Mesenchymal stem cell (in vitro differentiated cells and primary cell): ENCODE measurements at regions not wholly inside any gene's neighbourhood (a gene's known extent, or its start where the extent isn't known, plus 50 kb on each side); places are given as distances from the start of the nearest gene placed in this dataset.
A peak's percentile ranks its signal among the peaks of the same experiment; 100 is the strongest.

Experiments
- DNase-seq: peaks from one replicate; pipeline ENCODE4 v3.0.0-alpha.2; 2013
- H2AFZ ChIP-seq: one replicate; pipeline ENCODE4 v1.6.1; 2013; ENCODE audit warnings: low read depth, mild to moderate bottlenecking, control low read depth, inconsistent platforms, low read length, moderate library complexity
- H2AK5ac ChIP-seq: 2 replicates; pipeline ENCODE4 v1.6.1; 2013; ENCODE audit warnings: low read length, moderate library complexity, mild to moderate bottlenecking, inconsistent platforms; ENCODE audit not compliant: severe bottlenecking
- H2BK120ac ChIP-seq: one replicate; pipeline ENCODE4 v1.6.1; 2013; ENCODE audit warnings: low read depth, mild to moderate bottlenecking, inconsistent platforms, low read length, moderate library complexity
- H2BK12ac ChIP-seq, 2 experiments: one replicate each; pipeline ENCODE4 v1.6.1; 2013; ENCODE audit warnings: inconsistent platforms in 2 of 2, low read length in 2 of 2, mild to moderate bottlenecking in 2 of 2, moderate library complexity in 2 of 2, control low read depth in 1 of 2
- H2BK15ac ChIP-seq: one replicate; pipeline ENCODE4 v1.6.1; 2013; ENCODE audit warnings: mild to moderate bottlenecking, low read depth, inconsistent platforms; ENCODE audit not compliant: poor library complexity, severe bottlenecking
- H2BK5ac ChIP-seq: 2 replicates; pipeline ENCODE4 v1.6.1; 2013; ENCODE audit warnings: low read depth, mild to moderate bottlenecking, low read length, control low read depth, inconsistent platforms; ENCODE audit not compliant: poor library complexity, severe bottlenecking
- H3K14ac ChIP-seq, 2 experiments: one replicate each; pipeline ENCODE4 v1.6.1; 2013; ENCODE audit warnings: inconsistent platforms in 2 of 2, low read length in 2 of 2, control low read depth in 1 of 2, mild to moderate bottlenecking in 1 of 2, moderate library complexity in 1 of 2
- H3K18ac ChIP-seq, 2 experiments: one replicate each; pipeline ENCODE4 v1.6.1; 2013; ENCODE audit warnings: inconsistent platforms in 2 of 2, low read length in 2 of 2, control low read depth in 1 of 2, low read depth in 1 of 2, mild to moderate bottlenecking in 1 of 2
- H3K23ac ChIP-seq, 2 experiments: one replicate each; pipeline ENCODE4 v1.6.1; 2013; ENCODE audit warnings: inconsistent platforms in 2 of 2, low read length in 2 of 2, mild to moderate bottlenecking in 2 of 2, moderate library complexity in 2 of 2, control low read depth in 1 of 2
- H3K27ac ChIP-seq: 2 replicates; pipeline ENCODE4 v1.5.1; 2013; ENCODE audit warnings: mild to moderate bottlenecking, moderate library complexity, low read length, control low read depth, inconsistent platforms; ENCODE audit not compliant: poor library complexity, severe bottlenecking
- H3K27me3 ChIP-seq, 2 experiments: 2 replicates each; pipeline versions ENCODE4 v1.6.1 to v1.7.0; 2013; ENCODE audit warnings: low read length in 2 of 2, mild to moderate bottlenecking in 2 of 2, moderate library complexity in 2 of 2, control low read depth in 1 of 2, inconsistent platforms in 1 of 2; ENCODE audit not compliant: control insufficient read depth in 1 of 2, insufficient read depth in 1 of 2
- H3K36me3 ChIP-seq, 2 experiments: 2 replicates each; pipeline versions ENCODE4 v1.6.1 to v1.7.0; 2013; ENCODE audit warnings: low read length in 2 of 2, control low read depth in 1 of 2, inconsistent platforms in 1 of 2, low read depth in 1 of 2, mild to moderate bottlenecking in 1 of 2; ENCODE audit not compliant: insufficient read depth in 2 of 2, control insufficient read depth in 1 of 2
- H3K4ac ChIP-seq, 2 experiments: one replicate each; pipeline ENCODE4 v1.6.1; 2013; ENCODE audit warnings: inconsistent platforms in 2 of 2, low read length in 2 of 2, mild to moderate bottlenecking in 2 of 2, moderate library complexity in 2 of 2, control low read depth in 1 of 2, low read depth in 1 of 2
- H3K4me1 ChIP-seq: 2 replicates; pipeline ENCODE4 v1.6.1; 2013; ENCODE audit warnings: low read depth, low read length, control low read depth; ENCODE audit not compliant: control insufficient read depth, insufficient read depth
- H3K4me2 ChIP-seq: 2 replicates; pipeline ENCODE4 v1.6.1; 2013; ENCODE audit warnings: low read length, mild to moderate bottlenecking, inconsistent platforms; ENCODE audit not compliant: poor library complexity, severe bottlenecking
- H3K4me3 ChIP-seq, 2 experiments: 2 replicates each; pipeline versions ENCODE4 v1.5.1 to v1.7.0; 2013; ENCODE audit warnings: low read length in 2 of 2, mild to moderate bottlenecking in 2 of 2, control low read depth in 1 of 2, low read depth in 1 of 2; ENCODE audit not compliant: insufficient read depth in 1 of 2
- H3K79me1 ChIP-seq: replicated peaks from 2 replicates; pipeline ENCODE4 v1.6.1; 2013; ENCODE audit warnings: mild to moderate bottlenecking, control low read depth, low read length, inconsistent platforms; ENCODE audit not compliant: poor library complexity, severe bottlenecking
- H3K9ac ChIP-seq: 2 replicates; pipeline ENCODE4 v1.7.0; 2013; ENCODE audit warnings: mild to moderate bottlenecking, low read length, moderate library complexity
- H3K9me3 ChIP-seq: 2 replicates; pipeline ENCODE4 v1.7.0; 2013; ENCODE audit warnings: mild to moderate bottlenecking, low read length; ENCODE audit not compliant: control insufficient read depth
- H4K8ac ChIP-seq: one replicate; pipeline ENCODE4 v1.6.1; 2013; ENCODE audit warnings: inconsistent platforms, mild to moderate bottlenecking, low read length, moderate library complexity
- H4K91ac ChIP-seq: one replicate; pipeline ENCODE4 v1.6.1; 2013; ENCODE audit warnings: mild to moderate bottlenecking, low read length, inconsistent platforms
- WGBS: methylation state at CpG from one replicate; pipeline ENCODE4 v1.1.7; 2013; ENCODE audit warnings: mixed read lengths; 5-methylcytosine and 5-hydroxymethylcytosine counted together

DNA sequence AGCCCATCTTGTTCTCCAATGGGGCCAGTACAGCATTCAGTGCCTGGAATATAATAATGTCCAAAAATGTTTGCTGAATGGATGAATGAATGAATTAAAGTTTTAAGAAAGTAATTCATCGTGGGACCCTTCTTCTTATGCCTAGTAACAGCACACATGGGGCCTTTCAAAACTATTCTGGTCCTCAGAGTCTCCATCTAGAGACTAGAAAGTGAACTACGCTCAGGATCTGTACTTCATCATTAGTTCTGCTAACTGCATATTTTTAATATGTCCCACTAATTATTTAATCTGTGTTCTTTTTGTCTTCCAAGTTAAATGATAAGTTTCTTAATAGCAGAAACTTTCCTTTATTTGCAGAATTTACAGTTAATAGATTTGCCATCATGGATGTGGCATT lies 172.5 kb downstream of the SMAD2 start:
- no peak overlapping the region for H3K4me3 ChIP-seq
- no peak overlapping the region for H2BK15ac ChIP-seq
- DNase-seq: peak; percentile 5
- H2AFZ ChIP-seq: no peak overlapping the region
- no peaks in the 10 kb centered on the region for H3K36me3 ChIP-seq
- no peak overlapping the region for H2AK5ac ChIP-seq
- no peak overlapping the region for H3K23ac ChIP-seq
- no peak overlapping the region for H3K4me2 ChIP-seq
- H3K27ac ChIP-seq: no peak overlapping the region
- H3K4me1 ChIP-seq: peaks cover 2% of the 10 kb centered on the region
- H3K79me1 ChIP-seq: no peaks in the 10 kb centered on the region
- H3K14ac ChIP-seq: no peak overlapping the region
- H2BK12ac ChIP-seq: no peak overlapping the region
- no peak overlapping the region for H3K18ac ChIP-seq
- H4K8ac ChIP-seq: no peak overlapping the region
- no peak overlapping the region for H3K9ac ChIP-seq
- 33% methylated on average over 1 of the region's 2 CpGs for WGBS
- H3K27me3 ChIP-seq: peaks cover 9 to 19% of the 10 kb centered on the region in 2 experiments
- peaks cover 19% of the 10 kb centered on the region for H3K9me3 ChIP-seq
- no peak overlapping the region for H3K4ac ChIP-seq
- H4K91ac ChIP-seq: no peak overlapping the region
- H2BK120ac ChIP-seq: no peak overlapping the region
- H2BK5ac ChIP-seq: no peak overlapping the region

- Histone ChIP-seq H2BK15ac (no peak overlapping the region), H3K36me3 (no peaks in the 10 kb centered on the region), H3K4me2 (no peak overlapping the region), H2BK5ac (no peak overlapping the region), H3K4me1 (peaks cover 2% of the 10 kb centered on the region), H3K27ac (no peak overlapping the region), H3K18ac (no peak overlapping the region), H4K91ac (no peak overlapping the region), H2BK120ac (no peak overlapping the region), H2AFZ (no peak overlapping the region), H3K23ac (no peak overlapping the region), H4K8ac (no peak overlapping the region), H3K9me3 (peaks cover 19% of the 10 kb centered on the region), H3K14ac (no peak overlapping the region), H2AK5ac (no peak overlapping the region), H3K9ac (no peak overlapping the region), H3K79me1 (no peaks in the 10 kb centered on the region), H2BK12ac (no peak overlapping the region), H3K4me3 (no peak overlapping the region), H3K4ac (no peak overlapping the region), H3K27me3 (peaks cover 9 to 24% of the 10 kb centered on the region in 2 experiments)
- 21% methylated on average over 8 of the region's 9 CpGs for WGBS
- peak; percentile 32 for DNase-seq
These were observed 174.0 kb downstream of the SMAD2 start for GRCh38 chr18:47756364-47757016.

DNA sequence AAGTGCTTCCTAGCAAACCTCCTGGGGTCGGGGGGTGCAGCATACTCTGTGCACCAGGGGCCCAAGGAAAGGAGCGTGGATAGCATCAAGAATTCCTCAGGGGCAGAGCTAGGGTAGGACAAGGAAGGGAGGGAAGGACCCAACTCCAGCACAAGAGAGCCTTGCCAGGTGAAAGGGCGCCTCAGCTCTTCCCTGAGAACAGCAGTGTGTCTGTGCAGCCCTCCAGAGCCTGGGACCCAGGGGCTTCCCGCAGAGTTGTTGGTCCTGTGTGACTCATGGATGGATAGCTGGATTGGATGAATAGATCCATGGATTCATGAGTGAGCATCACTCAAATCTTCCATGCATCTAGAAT lies 175.4 kb downstream of the SMAD2 start:
- no peak overlapping the region for H3K4me3 ChIP-seq
- no peak overlapping the region for H2AK5ac ChIP-seq
- no peak overlapping the region for H2BK120ac ChIP-seq
- no peak overlapping the region for H4K91ac ChIP-seq
- no peak overlapping the region for H2BK15ac ChIP-seq
- H3K4ac ChIP-seq: no peak overlapping the region
- no peak overlapping the region for H3K18ac ChIP-seq
- H3K14ac ChIP-seq: no peak overlapping the region
- H3K27me3 ChIP-seq: peaks cover 9 to 27% of the 10 kb centered on the region in 2 experiments
- no peak for DNase-seq
- no peak overlapping the region for H2AFZ ChIP-seq
- H2BK5ac ChIP-seq: no peak overlapping the region
- whole genome bisulfite sequencing: 69% methylated on average over 4 of the region's 4 CpGs
- H3K23ac ChIP-seq: no peak overlapping the region
- H3K4me2 ChIP-seq: no peak overlapping the region
- H4K8ac ChIP-seq: no peak overlapping the region
- H3K9ac ChIP-seq: no peak overlapping the region
- H3K9me3 ChIP-seq: peaks cover 6% of the 10 kb centered on the region
- H3K79me1 ChIP-seq: no peaks in the 10 kb centered on the region
- no peaks in the 10 kb centered on the region for H3K36me3 ChIP-seq
- H3K27ac ChIP-seq: no peak overlapping the region
- H2BK12ac ChIP-seq: no peak overlapping the region
- peaks cover 2% of the 10 kb centered on the region for H3K4me1 ChIP-seq

DNA sequence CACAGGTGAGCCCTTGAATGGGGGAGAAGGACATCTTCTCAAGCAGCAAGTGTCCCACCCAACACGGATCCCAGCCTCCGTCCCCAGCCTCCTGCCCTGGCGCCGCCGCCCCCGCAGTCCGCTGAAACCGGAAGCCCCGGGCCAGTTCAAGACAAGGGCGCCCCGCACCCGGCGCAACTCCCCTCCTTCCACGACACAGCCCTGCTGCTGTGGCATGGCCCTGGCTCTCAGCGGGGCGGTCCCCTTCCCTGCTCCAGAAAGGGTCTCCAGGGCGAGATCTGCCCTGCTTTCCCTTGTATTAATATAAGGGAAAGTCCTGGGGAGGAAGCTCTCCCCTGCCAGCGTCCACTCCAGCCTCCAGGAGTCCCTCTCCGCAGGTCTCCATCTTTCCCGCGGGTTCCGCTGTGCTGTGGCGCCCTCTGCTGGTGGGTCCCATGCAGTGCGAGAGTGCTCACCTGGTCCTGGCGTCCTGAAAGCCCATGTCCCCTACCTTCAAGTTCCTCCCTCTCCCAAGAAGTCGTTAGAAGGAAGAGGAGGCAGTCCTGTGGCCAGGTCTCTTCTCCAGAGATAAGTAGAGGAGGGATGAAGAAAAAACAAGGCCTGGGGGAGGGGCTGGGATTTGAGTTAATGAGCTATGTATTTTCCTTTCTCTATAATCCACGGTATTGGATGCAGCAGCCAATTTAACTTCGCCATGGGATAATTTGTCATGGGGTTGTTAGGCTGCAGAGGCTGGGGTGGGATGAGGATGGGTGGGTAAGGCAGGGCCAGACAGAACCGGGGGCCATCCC lies 176.0 kb downstream of the SMAD2 start:
- H3K23ac ChIP-seq: no peak overlapping the region
- no peak overlapping the region for H4K91ac ChIP-seq
- H3K4me1 ChIP-seq: peaks cover 2% of the 10 kb centered on the region
- H3K27me3 ChIP-seq: peaks cover 9 to 27% of the 10 kb centered on the region in 2 experiments
- H3K18ac ChIP-seq: no peak overlapping the region
- no peak overlapping the region for H2BK12ac ChIP-seq
- H3K36me3 ChIP-seq: no peaks in the 10 kb centered on the region
- no peak overlapping the region for H2BK15ac ChIP-seq
- WGBS: 60% methylated on average over 20 of the region's 29 CpGs
- no peak overlapping the region for H3K27ac ChIP-seq
- no peak overlapping the region for H2AK5ac ChIP-seq
- peaks cover 3% of the 10 kb centered on the region for H3K9me3 ChIP-seq
- no peak overlapping the region for H2AFZ ChIP-seq
- DNase-seq: no peak
- H3K9ac ChIP-seq: no peak overlapping the region
- no peak overlapping the region for H3K4ac ChIP-seq
- no peak overlapping the region for H3K4me3 ChIP-seq
- no peak overlapping the region for H2BK5ac ChIP-seq
- H4K8ac ChIP-seq: no peak overlapping the region
- H3K4me2 ChIP-seq: no peak overlapping the region
- H3K14ac ChIP-seq: no peak overlapping the region
- no peaks in the 10 kb centered on the region for H3K79me1 ChIP-seq
- no peak overlapping the region for H2BK120ac ChIP-seq
